Stimulated activated naive CD8-positive, alpha-beta T cell treated with anti-CD3 and anti-CD28 coated beads, Interleukin-15, amount 100 ng/mL, for 72 hours (primary cell): ENCODE measurements at regions not wholly inside any gene's neighbourhood (a gene's known extent, or its start where the extent isn't known, plus 50 kb on each side); places are given as distances from the start of the nearest gene placed in this dataset.

ENCODE experiments used
- ATAC-seq: fragments of 150-1000 bp; cut with Tn5 transposase; 2 replicates; pipeline ENCODE4 v1.10.0; 2021; ENCODE audit warnings: mild to moderate bottlenecking, moderate library complexity
- DNase-seq, 2 donors: peaks; one replicate each; pipeline ENCODE4 v3.0.0; 2021 to 2022
- H3K27ac Mint-ChIP-seq, 2 donors: one replicate each; pipeline ENCODE4 v1.8.0; 2022; ENCODE audit warnings: mild to moderate bottlenecking in 2 of 2, mixed read lengths in 2 of 2, moderate library complexity in 2 of 2
- H3K27me3 Mint-ChIP-seq: one replicate; pipeline ENCODE4 v1.8.0; 2022; ENCODE audit warnings: mixed read lengths
- H3K4me1 Mint-ChIP-seq: one replicate; pipeline ENCODE4 v1.8.0; 2022; ENCODE audit warnings: mild to moderate bottlenecking, mixed read lengths
- H3K4me3 Mint-ChIP-seq, 2 donors: one replicate each; pipeline ENCODE4 v1.8.0; 2022; ENCODE audit warnings: mild to moderate bottlenecking in 2 of 2, mixed read lengths in 2 of 2, moderate library complexity in 1 of 2
- H3K9me3 Mint-ChIP-seq, 2 donors: one replicate each; pipeline ENCODE4 v1.8.0; 2022; ENCODE audit warnings: mixed read lengths in 2 of 2

GRCh38 chr14:84792722-84793410, 737.1 kb upstream of the FLRT2 start:
- Mint-ChIP-seq H3K27ac (no peak overlapping the region), H3K27me3 (no peaks in the 10 kb centered on the region), H3K4me3 (no peak overlapping the region), H3K4me1 (no peaks in the 10 kb centered on the region), H3K9me3 (peaks cover 7 to 23% of the 10 kb centered on the region in 2 donors)
- DNase-seq (no peak), ATAC-seq (no peak)

- no peak overlapping the region for H3K4me3 Mint-ChIP-seq
- no peak overlapping the region for H3K27ac Mint-ChIP-seq
- H3K9me3 Mint-ChIP-seq: peaks cover 7 to 15% of the 10 kb centered on the region in 2 donors
Measured at GRCh38 chr14:84797326-84797725, 732.6 kb upstream of the FLRT2 start.

GRCh38 chr14:84804468-84804867, 725.5 kb upstream of the FLRT2 start:
- ATAC-seq: no peak
- no peak overlapping the region for H3K4me3 Mint-ChIP-seq
- H3K27ac Mint-ChIP-seq: no peak overlapping the region
- no peaks in the 10 kb centered on the region for H3K27me3 Mint-ChIP-seq
- no peaks in the 10 kb centered on the region for H3K4me1 Mint-ChIP-seq
- H3K9me3 Mint-ChIP-seq: peaks cover 6 to 18% of the 10 kb centered on the region in 2 donors
- no peak for DNase-seq

More at GRCh38 chr14:84797326-84797725, 732.6 kb upstream of the FLRT2 start:
- DNase-seq: no peak
- no peaks in the 10 kb centered on the region for H3K27me3 Mint-ChIP-seq
- ATAC-seq: no peak
- no peaks in the 10 kb centered on the region for H3K4me1 Mint-ChIP-seq

- no peak overlapping the region for H3K27ac Mint-ChIP-seq
- DNase-seq (no peak), ATAC-seq (no peak)
- no peaks in the 10 kb centered on the region for H3K4me1 Mint-ChIP-seq
- H3K4me3 Mint-ChIP-seq: no peak overlapping the region
- H3K27me3 Mint-ChIP-seq: no peaks in the 10 kb centered on the region
- H3K9me3 Mint-ChIP-seq: peaks cover 6 to 18% of the 10 kb centered on the region in 2 donors
Measured at GRCh38 chr14:84804895-84805294, 725.0 kb upstream of the FLRT2 start.

GRCh38 chr14:84806181-84806580, 723.8 kb upstream of the FLRT2 start:
- no peak overlapping the region for H3K4me3 Mint-ChIP-seq
- ATAC-seq (no peak), DNase-seq (no peak)
- H3K27me3 Mint-ChIP-seq: no peaks in the 10 kb centered on the region
- H3K27ac Mint-ChIP-seq: no peak overlapping the region
- peaks cover 9 to 18% of the 10 kb centered on the region in 2 donors for H3K9me3 Mint-ChIP-seq
- no peaks in the 10 kb centered on the region for H3K4me1 Mint-ChIP-seq

GRCh38 chr14:84806622-84807021, 723.3 kb upstream of the FLRT2 start:
- DNase-seq (no peak), ATAC-seq (no peak)
- H3K27ac Mint-ChIP-seq: no peak overlapping the region
- H3K9me3 Mint-ChIP-seq: peaks cover 9 to 18% of the 10 kb centered on the region in 2 donors
- H3K4me1 Mint-ChIP-seq: no peaks in the 10 kb centered on the region
- H3K27me3 Mint-ChIP-seq: no peaks in the 10 kb centered on the region
- no peak overlapping the region for H3K4me3 Mint-ChIP-seq

GRCh38 chr14:84807673-84808072, 722.3 kb upstream of the FLRT2 start:
- DNase-seq: no peak
- peaks cover 9 to 18% of the 10 kb centered on the region in 2 donors for H3K9me3 Mint-ChIP-seq
- ATAC-seq: no peak
- H3K4me1 Mint-ChIP-seq: no peaks in the 10 kb centered on the region
- H3K27me3 Mint-ChIP-seq: no peaks in the 10 kb centered on the region
- no peak overlapping the region for H3K27ac Mint-ChIP-seq
- no peak overlapping the region for H3K4me3 Mint-ChIP-seq

GRCh38 chr14:84809158-84809557, 720.8 kb upstream of the FLRT2 start:
- Mint-ChIP-seq H3K27ac (no peak overlapping the region), H3K4me1 (no peaks in the 10 kb centered on the region), H3K9me3 (peaks cover 12 to 18% of the 10 kb centered on the region in 2 donors), H3K27me3 (no peaks in the 10 kb centered on the region), H3K4me3 (no peak overlapping the region)
- ATAC-seq (no peak), DNase-seq (no peak)

- DNase-seq (no peak), ATAC-seq (no peak)
- no peaks in the 10 kb centered on the region for H3K4me1 Mint-ChIP-seq
- no peak overlapping the region for H3K27ac Mint-ChIP-seq
- no peak overlapping the region for H3K4me3 Mint-ChIP-seq
- no peaks in the 10 kb centered on the region for H3K27me3 Mint-ChIP-seq
- peaks cover 14 to 26% of the 10 kb centered on the region in 2 donors for H3K9me3 Mint-ChIP-seq
Measured at GRCh38 chr14:84814391-84814790, 715.6 kb upstream of the FLRT2 start.

GRCh38 chr14:84819528-84819927, 710.4 kb upstream of the FLRT2 start:
- Mint-ChIP-seq H3K27ac (no peak overlapping the region), H3K27me3 (no peaks in the 10 kb centered on the region), H3K4me1 (no peaks in the 10 kb centered on the region), H3K9me3 (peaks cover 30 to 31% of the 10 kb centered on the region in 2 donors), H3K4me3 (no peak overlapping the region)
- no peak for ATAC-seq
- no peak for DNase-seq

GRCh38 chr14:84825481-84826251, 704.3 kb upstream of the FLRT2 start:
- DNase-seq: no peak
- H3K4me1 Mint-ChIP-seq: no peaks in the 10 kb centered on the region
- H3K9me3 Mint-ChIP-seq: peaks cover 16 to 33% of the 10 kb centered on the region in 2 donors
- ATAC-seq: no peak
- H3K4me3 Mint-ChIP-seq: no peak overlapping the region
- H3K27me3 Mint-ChIP-seq: no peaks in the 10 kb centered on the region
- no peak overlapping the region for H3K27ac Mint-ChIP-seq

- H3K27ac Mint-ChIP-seq: no peak overlapping the region
- H3K9me3 Mint-ChIP-seq: peaks cover 15 to 32% of the 10 kb centered on the region in 2 donors
- DNase-seq (no peak), ATAC-seq (no peak)
- no peaks in the 10 kb centered on the region for H3K27me3 Mint-ChIP-seq
- no peak overlapping the region for H3K4me3 Mint-ChIP-seq
- H3K4me1 Mint-ChIP-seq: no peaks in the 10 kb centered on the region
Measured at GRCh38 chr14:84826294-84826693, 703.6 kb upstream of the FLRT2 start.

GRCh38 chr14:84850595-84850994, 679.3 kb upstream of the FLRT2 start:
- no peak overlapping the region for H3K4me3 Mint-ChIP-seq
- H3K4me1 Mint-ChIP-seq: no peaks in the 10 kb centered on the region
- DNase-seq (no peak), ATAC-seq (no peak)
- peaks cover 22 to 31% of the 10 kb centered on the region in 2 donors for H3K9me3 Mint-ChIP-seq
- H3K27me3 Mint-ChIP-seq: no peaks in the 10 kb centered on the region
- no peak overlapping the region for H3K27ac Mint-ChIP-seq

- H3K27me3 Mint-ChIP-seq: no peaks in the 10 kb centered on the region
- H3K4me1 Mint-ChIP-seq: no peaks in the 10 kb centered on the region
- H3K4me3 Mint-ChIP-seq: no peak overlapping the region
- no peak overlapping the region for H3K27ac Mint-ChIP-seq
- no peak for ATAC-seq
- H3K9me3 Mint-ChIP-seq: peaks cover 8 to 19% of the 10 kb centered on the region in 2 donors
- DNase-seq: no peak
Measured at GRCh38 chr14:84856751-84857534, 673.0 kb upstream of the FLRT2 start.

GRCh38 chr14:84857571-84857970, 672.4 kb upstream of the FLRT2 start:
- ATAC-seq (no peak), DNase-seq (no peak)
- Mint-ChIP-seq H3K4me3 (no peak overlapping the region), H3K4me1 (no peaks in the 10 kb centered on the region), H3K27ac (no peak overlapping the region), H3K27me3 (no peaks in the 10 kb centered on the region), H3K9me3 (peaks cover 8 to 19% of the 10 kb centered on the region in 2 donors)

- H3K9me3 Mint-ChIP-seq: peaks cover 9 to 23% of the 10 kb centered on the region in 2 donors
- DNase-seq (no peak), ATAC-seq (no peak)
- H3K4me1 Mint-ChIP-seq: no peaks in the 10 kb centered on the region
- H3K27me3 Mint-ChIP-seq: no peaks in the 10 kb centered on the region
- H3K4me3 Mint-ChIP-seq: no peak overlapping the region
- no peak overlapping the region for H3K27ac Mint-ChIP-seq
Measured at GRCh38 chr14:84859116-84859515, 670.8 kb upstream of the FLRT2 start.
